CD4-positive, alpha-beta T cell treated with Interleukin-15 for 1 hour (primary cell): ENCODE measurements at regions not wholly inside any gene's neighbourhood (a gene's known extent, or its start where the extent isn't known, plus 50 kb on each side); places are given as distances from the start of the nearest gene placed in this dataset.
"Not testable (repeated sequence)": the region's sequence is repeated elsewhere in the genome, so short reads cannot be mapped to it uniquely, and the experiment has no call there.

Experiments
- DNase-seq: peaks from one replicate; pipeline ENCODE4 v3.0.0-alpha.2; 2020

DNA sequence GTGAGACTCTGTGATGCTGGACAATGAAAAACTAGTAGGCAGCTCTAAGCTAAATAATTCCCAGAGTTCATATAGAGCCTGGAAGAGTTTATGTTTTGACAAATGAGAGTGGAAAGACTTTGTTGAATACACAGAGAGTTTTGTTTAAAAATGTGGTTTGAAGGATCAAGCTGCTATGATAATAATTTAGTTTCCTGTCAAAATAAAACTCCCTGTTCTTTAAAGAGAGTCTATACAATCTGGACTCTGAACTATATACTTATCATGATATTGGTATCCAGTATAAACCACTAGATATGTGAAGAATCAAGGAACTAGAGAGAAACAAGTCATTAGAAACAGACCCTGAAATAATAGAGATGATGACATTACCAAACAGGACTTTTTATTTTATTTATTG, 158.6 kb downstream of the C4orf33 start:
- no peak for DNase-seq

- DNase-seq = no peak
Observed at GRCh38 chr4:129261584-129261983, 165.6 kb downstream of the C4orf33 start.

- DNase-seq = no peak
Observed at GRCh38 chr4:129264008-129264657, 168.2 kb downstream of the C4orf33 start.

GRCh38 chr4:129278868-129279267, 182.9 kb downstream of the C4orf33 start:
- no peak for DNase-seq

DNA sequence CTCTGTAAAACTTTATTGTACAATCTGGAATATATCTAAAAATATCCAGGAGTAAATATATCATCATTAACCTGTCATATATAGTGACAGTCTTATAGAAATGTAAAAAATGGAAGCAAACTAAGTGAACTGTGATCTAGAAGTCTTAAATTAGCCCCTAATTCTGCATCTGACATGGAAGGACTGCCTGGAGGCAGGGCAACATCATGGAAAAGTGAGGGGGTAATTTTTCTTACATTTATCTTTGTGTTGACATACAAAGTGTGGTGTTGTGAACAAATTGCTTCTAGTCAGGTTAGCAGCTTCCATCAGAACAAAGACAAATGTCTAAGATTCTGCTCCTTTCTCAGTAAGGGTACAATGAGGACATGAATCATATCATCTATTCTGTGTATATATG, 186.3 kb downstream of the C4orf33 start:
- no peak for DNase-seq

DNA sequence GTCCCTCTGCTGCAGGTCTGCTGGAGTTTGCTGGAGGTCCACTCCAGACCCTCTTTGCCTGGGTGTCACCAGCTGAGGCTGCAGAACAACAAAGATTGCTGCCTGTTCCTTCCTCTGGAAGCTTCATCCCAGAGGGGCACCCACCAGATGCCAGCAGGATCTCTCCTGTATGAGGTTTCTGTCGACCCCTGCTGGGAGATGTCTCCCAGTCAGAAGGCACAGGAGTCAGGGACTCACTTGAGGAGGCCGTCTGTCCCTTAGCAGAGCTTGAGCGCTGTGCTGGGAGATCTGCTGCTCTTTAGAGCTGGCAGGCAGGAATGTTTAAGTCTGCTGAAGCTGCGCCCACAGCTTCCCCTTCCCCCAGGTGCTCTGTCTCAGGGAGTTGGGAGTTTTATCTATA, 196.2 kb downstream of the C4orf33 start:
- not testable (repeated sequence) for DNase-seq

GRCh38 chr4:129314781-129315180, 218.8 kb downstream of the C4orf33 start:
- no peak for DNase-seq

GRCh38 chr4:129322920-129323319, 227.0 kb downstream of the C4orf33 start:
- no peak for DNase-seq

- DNase-seq = no peak
Observed at GRCh38 chr4:129323658-129324057, 227.7 kb downstream of the C4orf33 start.

DNA sequence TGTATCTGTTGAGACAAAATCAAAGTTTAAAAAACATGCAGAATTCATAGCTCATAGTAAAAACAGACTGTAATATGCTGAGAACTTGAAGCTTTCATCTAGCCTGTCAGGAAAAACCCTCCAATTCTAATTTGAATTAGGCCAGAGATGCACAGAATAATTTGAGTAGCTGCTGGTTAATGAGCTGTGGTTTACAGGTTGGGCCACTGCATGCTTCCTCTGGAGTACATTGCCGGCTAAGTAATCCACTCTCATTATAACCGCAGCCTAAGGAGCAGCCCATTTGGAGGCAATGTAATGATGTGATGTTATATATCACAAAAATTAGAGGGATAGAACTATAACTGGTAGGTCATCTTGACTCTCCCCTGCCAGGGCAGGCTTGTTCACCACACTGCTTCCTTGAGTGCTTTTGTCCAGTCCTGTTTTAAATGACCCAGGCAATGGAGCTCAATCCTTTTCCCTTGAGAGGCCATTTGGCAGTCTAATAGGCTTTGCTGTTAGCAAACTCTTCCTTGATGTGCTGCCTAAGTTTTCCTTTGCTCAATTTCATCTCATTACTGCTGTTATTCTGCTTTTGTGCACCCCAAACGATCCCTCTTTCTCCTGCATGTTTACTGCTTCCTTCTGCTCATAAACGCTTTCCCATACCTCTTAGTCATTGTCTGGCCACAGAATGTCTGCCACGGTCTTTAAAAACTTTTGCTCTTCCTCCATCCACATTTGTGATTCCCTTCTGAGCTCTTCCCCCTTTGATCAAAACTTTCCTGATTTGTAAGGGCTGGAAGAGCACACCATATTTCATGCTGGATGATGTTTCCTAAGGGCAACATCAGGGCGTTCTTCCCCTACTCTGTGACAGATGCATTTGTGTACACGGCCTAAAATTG, 230.9 kb downstream of the C4orf33 start:
- DNase-seq = no peak

- DNase-seq = no peak
Observed at GRCh38 chr4:129327637-129328036, 231.7 kb downstream of the C4orf33 start.

DNA sequence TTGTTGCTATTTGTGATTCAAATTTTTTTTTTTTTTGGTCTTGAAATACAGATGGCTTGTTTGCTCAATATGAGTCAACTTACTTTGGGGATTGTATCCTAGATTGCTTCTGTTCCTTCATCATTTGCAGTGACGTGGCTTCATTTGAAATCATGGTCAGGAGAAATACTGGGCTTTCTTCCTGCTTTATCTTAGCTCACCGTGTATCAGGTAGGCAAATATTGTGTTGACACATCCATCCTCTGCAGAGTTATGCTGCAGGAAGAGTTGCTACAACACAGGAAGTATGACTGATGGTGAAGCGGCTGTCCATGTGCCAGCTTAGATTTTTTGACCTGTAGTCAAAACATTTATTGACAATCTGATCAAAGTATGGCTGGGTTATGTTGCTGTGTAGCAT, 232.2 kb downstream of the C4orf33 start:
- DNase-seq = no peak

- DNase-seq = no peak
Observed at GRCh38 chr4:129334136-129334535, 238.2 kb downstream of the C4orf33 start.

DNA sequence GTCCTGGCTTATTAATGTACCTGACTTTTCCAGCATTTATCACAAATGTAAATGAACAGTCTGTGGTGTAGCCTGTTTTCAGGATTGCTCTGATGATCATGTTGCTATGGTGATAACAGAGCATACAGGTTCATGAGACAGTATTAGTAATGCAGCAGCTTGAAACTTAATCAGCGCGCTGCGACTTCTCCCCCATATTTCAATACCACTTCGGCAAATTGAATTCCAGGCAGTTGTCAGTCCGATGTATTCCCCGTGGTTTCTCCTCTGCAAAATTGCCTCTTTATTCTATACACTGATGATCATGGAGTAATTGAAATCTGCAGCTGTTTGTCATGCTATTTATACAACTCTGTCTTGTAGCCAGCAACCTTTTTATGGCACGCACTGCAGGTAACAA, 239.3 kb downstream of the C4orf33 start:
- no peak for DNase-seq

DNA sequence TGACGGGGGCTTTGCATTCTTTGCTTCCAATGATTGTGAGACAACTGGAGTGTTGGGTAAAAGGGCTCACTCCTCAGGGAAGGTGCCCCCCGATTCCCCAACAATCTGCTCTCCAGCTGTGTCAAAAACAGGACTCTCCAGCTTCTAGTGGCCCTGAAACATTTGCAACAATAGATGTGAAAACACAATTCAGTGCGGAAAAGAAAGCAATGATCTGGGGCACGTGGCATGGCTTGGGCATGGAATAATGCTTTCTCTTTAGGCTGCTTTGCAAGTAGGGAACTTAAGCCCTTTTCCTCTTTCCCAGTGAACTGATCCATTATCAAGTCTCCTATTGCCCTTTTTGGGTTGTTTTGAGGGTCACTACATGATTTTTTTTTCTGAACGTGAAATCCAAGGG, 239.9 kb downstream of the C4orf33 start:
- DNase-seq = no peak

DNA sequence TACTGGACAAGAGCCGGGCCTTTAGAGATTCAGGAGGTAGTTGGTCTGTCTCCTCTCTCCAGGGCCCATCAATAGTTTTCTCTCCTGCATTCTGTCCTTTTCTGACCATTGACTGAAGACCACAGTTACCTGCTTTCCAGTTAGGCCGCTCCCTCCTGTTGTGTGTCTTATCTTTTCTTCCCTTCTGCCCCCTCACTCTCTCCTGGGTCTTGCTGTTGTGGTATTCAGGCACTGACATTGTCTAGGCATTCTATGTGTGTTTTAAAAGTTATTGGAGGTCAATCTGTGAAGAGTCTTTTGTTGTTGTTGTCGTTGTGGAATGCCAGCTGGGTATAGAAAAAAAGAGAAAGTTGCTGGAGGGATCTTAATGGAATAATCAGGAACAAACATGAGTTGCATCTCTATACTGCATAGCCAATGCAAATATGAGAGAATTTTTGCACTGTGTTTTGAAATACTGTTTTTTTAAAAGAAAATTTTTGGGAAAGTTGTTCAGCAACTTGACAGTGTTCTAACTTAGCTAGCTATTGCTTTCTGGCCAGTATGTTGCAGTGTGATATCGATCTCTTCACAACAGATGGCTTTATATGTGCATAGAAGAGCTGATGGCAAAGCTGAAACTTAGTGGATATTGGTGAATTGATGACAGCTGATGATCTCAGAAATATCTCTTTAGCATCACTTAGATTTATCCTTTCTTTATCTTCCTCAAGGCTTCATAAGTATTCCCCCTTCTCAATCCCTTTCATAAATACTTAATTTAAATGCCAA, 240.7 kb downstream of the C4orf33 start:
- DNase-seq = no peak

- DNase-seq = no peak
Observed at GRCh38 chr4:129337228-129337620, 241.3 kb downstream of the C4orf33 start.

- DNase-seq = no peak
Observed at GRCh38 chr4:129342819-129343408, 247.0 kb downstream of the C4orf33 start.

- no peak for DNase-seq
Observed at GRCh38 chr4:129344058-129344457, 248.1 kb downstream of the C4orf33 start.

GRCh38 chr4:129345609-129346008, 249.7 kb downstream of the C4orf33 start:
- DNase-seq = no peak

DNA sequence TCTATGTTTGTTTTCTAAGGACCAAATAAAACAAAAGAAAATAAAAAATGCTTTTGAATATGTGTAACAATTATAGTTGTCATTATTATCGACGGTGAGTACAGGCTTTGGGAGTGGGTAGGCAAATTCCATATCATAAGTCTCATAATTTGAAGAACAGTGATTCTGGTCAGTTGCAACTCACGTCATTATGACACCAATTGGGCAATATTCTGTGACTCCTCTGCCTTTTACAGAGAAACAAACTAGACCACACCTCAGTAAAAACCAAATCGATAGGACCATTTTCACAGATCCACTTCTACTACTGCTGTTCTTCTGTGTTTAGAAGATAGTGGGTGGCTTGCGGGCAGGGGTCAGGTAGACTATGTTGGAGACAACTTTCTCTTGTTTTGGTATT, 250.1 kb downstream of the C4orf33 start:
- no peak for DNase-seq

- no peak for DNase-seq
Observed at GRCh38 chr4:129346734-129347133, 250.8 kb downstream of the C4orf33 start.
